NCI-H82 (cell line): ENCODE measurements at regions not wholly inside any gene's neighbourhood (a gene's known extent, or its start where the extent isn't known, plus 50 kb on each side); places are given as distances from the start of the nearest gene placed in this dataset.
"Not testable (repeated sequence)": the region's sequence is repeated elsewhere in the genome, so short reads cannot be mapped to it uniquely, and the experiment has no call there.

ENCODE experiments used
- DNase-seq: peaks from one replicate; lab custom pipeline; 2025; lab: John Stamatoyannopoulos, UW

DNA sequence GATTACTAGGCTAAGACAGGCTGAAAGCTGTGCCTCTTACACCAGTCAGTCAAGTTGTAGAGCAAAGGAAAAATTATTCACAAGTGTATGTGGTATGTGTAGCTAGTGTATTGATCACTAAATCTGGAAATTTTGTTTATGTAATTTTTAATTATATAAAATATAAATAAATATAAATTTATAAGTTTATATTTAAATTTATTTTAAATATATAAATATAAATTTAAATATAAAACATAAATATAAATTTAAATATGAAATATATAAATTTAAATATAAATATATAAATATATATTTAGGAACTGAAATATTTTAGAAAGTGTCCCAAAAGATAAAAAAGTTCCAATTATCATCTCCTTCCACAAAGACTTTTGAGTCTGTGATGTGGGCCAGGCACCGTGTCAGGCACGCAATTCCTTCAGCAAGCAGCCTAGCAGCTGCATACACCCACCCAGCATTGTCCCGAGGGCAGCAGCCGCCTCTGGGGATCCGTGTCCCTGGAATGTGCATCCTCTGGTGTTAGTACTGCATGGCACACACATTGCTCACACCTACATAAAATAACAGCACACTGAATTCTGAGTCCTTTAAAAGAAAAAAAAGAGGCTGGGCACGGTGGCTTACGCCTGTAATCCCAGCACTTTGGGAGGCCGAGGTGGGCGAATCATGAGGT lies 1098.0 kb downstream of the BRD1 start:
- no peak for DNase-seq

- DNase-seq, result no peak
Measured at GRCh38 chr22:48727454-48728058, 1100.1 kb downstream of the BRD1 start.

GRCh38 chr22:48724899-48725298 lies 1102.8 kb downstream of the BRD1 start:
- no peak for DNase-seq

DNA sequence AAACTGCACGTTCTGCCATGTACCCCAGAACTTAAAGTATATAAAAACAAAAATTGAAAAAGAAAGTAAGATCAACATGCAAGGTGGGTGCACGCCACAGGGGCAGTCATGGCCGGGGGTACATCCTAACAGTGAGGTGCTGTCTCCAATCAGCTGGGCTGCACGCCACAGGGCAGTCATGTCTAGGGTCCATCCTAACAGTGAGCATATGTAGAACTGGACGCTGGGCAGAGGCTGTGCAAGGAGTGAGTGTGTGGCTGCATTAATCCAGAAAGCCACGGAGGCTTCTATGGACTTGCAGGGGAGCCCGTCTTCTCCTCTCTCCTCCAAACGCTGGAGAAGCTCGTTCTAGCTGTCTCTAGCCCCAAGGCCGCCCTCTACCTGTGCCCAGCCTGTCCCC lies 1105.0 kb downstream of the BRD1 start:
- no peak for DNase-seq

DNA sequence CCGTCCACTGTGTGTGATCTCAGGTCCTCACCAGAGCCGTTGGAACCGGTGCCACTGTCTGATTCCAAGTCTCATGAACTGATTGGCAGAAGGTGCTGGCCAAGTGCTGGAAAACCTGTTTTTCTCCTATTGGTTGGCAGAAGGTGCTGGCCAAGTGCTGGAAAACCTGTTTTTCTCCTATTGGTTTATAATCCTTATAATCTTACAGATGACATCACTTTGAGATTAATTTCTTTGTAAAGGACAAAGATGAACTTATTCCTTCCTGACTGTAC lies 1106.3 kb downstream of the BRD1 start:
- DNase-seq, result no peak

- DNase-seq, result no peak
Measured at GRCh38 chr22:48720662-48721394, 1106.8 kb downstream of the BRD1 start.

- peak; percentile 13 for DNase-seq
Measured at GRCh38 chr22:48719978-48720661, 1107.6 kb downstream of the BRD1 start.

GRCh38 chr22:48718818-48719500 lies 1108.7 kb downstream of the BRD1 start:
- no peak for DNase-seq

DNA sequence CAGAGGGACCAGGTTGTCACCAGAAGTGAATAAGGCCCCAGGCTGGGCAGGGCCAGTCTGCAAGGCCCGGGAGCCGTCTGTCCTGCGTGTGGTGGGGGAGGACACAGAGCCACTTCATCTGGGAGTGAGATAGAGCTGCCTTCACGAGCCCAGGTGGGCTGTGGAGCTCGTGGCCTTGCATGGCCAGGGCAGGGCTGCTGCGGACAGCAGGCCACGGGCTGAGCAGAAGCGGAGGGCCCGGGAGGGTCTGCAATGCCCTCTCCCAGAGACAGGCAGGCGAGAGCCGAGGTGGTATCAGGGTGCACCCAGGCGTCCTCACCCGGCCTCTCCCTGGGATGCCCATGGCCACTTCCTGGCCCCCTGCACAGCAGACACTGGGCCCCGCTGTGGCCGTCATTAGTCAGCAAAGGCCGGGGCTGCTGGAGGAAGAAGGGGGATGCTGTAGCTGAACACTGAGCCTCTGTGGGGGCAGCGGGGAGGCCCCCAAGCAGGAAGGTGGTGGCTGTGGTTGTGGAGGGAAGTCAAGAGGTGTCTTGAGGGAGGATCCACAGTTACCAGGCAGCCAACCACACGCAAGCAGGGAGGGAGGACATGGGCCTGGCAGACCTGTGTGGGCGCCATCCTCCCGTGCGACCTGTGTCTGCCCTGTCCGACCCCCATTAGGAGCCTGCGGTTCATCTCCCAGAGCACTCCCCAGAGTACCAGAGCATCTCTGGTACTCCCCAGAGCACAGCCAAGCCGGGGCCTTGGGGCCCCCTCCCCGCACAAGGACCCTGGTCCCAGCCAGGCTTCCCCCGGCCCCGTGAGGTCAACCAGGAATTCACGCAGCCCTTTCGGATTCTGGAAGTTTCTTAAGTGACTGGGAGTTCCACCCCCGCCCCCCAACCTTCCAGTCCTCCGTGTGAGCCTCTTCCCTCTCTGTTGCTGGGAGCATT lies 1109.5 kb downstream of the BRD1 start:
- no peak for DNase-seq

DNA sequence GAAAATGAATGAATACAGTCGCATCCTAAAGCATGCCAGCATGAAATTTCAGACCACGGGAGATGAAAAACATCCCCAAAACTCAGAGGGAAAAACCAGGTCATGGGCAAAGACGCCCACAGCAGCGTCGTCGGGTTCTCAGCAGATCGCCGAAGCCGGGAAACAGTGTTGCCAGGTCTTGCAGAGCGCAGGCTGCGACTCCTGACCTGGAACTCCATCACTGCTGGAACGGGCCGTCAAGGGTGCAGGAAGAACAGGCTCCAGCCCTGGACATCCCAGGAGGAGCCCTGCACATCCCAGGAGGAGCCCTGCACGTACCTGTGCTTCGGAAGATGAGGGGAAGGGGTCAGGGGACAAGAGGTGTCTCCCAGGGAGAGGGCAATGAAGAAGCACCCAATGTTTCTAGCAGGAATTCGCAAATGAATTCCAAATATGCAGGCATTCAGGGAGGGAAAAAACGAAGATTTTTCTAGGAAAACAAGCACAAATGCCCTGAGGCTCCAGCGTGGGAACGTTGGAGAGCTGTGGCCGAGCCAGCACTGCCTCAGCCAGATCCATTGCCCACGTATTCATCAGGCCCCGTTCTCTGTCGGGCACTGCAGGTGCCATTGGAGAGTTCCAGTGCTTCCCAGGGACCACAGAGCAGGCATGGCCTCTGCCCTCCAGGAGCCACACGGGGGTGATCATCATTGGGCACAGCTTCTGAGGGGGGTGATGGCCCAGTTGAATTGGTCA lies 1110.4 kb downstream of the BRD1 start:
- DNase-seq, result no peak

GRCh38 chr22:48716154-48716553 lies 1111.5 kb downstream of the BRD1 start:
- DNase-seq, result not testable (repeated sequence)

DNA sequence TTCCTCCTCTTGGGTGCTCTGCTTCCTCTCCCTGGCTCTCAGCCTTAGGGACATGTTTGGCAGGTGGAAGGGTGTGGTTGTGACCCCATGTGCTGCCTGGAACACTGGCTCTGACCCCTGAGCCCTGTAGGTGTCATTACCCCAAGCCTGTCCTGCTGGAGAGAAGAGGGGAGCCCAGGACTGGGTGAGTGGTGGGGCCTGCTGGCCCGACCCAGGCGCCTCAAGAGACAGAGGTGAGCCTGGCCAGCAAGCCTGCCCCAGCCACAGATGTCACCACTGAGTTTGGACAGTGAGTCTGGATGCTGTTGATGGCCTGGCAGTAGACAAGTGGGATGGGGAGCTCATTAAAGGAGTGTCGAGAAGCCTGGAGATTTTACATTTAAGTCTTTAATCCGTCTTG lies 1112.2 kb downstream of the BRD1 start:
- no peak for DNase-seq

DNA sequence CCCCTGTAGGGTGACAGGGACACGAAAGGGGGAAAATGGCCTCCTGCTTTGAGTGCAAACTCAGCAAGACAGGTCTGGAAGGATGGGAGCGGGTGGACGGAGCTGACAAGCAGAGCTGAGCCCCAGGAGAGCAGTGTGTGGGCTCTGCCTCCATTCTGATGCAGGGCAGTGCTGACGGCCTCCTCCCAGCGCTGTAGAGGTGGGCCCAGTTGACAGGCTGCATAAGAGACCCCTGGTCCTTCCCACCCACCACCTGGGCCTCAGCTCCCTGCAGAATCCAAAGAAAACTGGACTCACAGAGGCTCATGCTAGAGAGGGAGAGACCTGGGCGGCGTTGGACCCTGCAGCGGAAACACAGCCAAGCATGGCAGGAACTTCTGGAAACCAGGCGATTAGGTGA lies 1113.4 kb downstream of the BRD1 start:
- no peak for DNase-seq

DNA sequence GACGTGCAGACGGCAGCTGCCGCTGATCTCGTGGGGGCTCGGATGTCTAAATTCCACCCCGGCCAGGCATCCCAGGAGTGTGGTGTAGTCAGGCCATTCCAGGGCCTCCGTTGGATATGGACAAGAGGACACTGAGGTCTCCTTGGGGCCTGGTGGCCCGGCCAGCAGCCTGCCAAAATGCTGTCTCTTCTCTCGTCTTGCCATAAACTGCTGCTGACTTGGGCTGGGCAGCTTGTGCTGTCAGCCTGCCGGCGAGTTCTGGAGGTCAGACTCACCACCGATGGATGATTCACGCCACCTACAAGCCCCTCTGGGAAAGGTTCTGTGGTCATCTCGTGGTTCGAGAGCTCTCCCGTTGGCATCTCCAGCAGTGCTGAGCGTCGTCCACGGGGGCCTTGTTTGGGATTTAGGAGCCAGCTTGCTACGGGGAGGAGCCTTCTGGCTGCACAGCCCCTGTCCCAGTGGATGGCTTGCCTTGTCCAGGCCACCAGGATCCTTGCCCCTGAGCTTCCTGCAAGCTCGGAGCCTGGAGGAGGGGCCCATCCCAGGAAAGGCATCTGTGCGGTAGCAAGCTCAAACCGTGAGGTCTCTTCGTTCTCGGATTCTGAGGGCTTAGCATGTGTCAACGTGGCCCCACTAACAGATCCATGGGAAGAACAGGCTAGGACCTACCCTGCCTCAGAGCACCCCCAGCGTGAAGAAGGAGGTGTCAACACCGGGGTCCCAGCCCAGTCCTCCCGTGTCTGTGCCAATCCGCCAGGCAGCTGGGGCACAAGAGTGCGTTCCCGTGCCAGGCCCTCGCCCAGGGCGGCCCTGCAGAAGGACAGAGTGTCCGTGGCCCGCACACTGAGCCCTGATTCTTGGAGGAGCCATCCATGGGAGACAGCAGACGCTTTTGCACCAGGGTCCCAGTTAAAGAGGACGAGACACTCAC lies 1114.1 kb downstream of the BRD1 start:
- DNase-seq, result no peak

DNA sequence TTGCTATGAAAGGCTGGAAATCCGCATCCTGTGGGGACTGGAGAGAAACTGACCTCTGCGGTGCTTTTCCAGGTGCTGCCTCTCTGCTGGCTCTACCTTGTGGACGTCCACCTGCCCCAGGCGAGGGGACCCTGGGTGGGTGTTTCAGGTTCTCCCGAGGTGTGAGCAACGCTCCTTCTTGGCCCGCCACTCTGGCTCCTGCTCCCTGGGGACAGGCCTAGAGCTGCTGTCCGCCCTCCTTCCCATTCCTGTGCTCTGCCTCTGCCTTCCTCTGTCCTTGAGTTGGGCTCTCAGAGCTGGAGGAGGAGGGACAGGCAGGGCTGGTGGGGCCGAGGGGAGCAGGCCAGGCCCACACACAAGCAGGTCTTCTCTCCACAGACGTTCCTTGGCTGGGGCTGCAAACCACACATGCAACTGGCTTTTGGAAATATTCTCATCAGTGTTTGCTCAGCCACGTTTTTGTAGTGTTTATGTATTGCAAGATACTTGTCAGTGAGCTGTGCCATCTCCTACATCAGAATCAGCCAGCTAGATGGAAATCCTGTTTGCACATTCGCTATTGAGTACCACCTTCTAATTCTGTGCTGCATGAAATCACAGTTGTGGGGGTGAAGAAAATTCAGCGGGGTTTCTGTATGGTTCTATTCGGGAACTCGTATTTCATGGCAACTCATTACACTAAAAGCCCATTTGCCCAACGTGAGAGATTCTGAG lies 1115.0 kb downstream of the BRD1 start:
- no peak for DNase-seq

DNA sequence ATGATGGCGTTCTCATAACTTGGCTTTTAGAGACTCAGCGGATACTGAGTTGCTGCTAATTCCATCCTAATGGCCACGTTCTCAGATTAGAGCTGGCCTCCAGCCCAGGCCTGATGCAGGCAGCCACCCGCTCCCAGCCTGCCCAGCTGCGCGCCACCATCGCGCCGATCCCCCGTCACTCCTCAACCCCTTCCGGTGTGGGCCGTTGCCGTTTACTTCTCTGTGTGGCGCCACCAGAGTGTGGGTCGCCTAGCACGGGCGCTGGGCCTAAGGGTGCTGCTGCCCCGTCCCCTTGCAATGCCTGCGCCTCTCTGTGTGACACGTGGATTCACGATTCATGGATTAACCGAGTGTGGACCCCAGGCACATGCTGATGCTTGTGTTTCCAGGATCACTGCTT lies 1116.0 kb downstream of the BRD1 start:
- DNase-seq, result no peak

GRCh38 chr22:48711031-48711431 lies 1116.6 kb downstream of the BRD1 start:
- DNase-seq, result no peak

- no peak for DNase-seq
Measured at GRCh38 chr22:48710410-48710809, 1117.3 kb downstream of the BRD1 start.

DNA sequence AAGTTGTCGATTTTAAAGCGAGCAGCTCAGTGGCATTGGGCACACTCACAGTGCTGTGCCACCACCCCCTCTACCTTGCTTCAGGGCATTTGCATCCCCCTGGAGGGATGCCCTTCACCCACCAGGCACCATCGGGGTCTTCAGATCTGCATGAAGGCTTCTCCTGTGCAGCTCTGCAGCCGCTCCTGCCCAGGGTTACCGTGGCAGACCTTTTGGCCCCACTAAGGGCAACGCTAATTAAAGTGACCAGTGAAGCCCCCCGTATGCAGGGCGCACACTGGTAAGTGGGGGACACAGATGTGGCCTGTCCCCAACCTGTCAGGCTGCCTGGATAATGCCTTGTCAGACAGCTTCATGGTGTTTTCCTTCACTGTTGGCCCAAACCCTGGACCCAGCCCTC lies 1117.7 kb downstream of the BRD1 start:
- no peak for DNase-seq
